ENCODE measurements at regions not wholly inside any gene's neighbourhood (a gene's known extent, or its start where the extent isn't known, plus 50 kb on each side); places are given as distances from the start of the nearest gene placed in this dataset.

DNA sequence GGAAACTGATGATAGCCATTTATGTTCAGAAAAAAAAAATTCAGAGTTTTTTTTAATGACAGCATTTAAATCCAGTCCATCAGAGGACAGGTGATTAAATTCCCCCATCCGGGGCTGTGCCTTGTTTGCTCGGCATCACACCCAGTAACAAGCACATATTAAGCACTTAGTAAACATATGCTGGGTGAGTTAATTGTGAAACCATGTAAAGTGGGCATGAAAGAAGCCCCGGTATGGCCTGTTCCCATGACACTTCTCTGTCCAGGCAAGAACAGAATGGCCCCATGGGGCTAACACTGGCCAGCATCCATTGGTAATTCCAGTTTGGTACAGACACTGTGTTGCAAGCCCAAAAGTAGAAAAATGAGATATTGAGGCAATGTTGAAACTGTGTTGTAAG is 220.8 kb upstream of the RNF32 start:
- no peak for ATAC-seq
- 71 to 75% methylated on average over 3 of the region's 3 CpGs for WGBS, 2 donors (ENCODE audit: low coverage in 1 of 2)
- Histone ChIP-seq H3K9me3 (peaks cover 0 to 6% (median 0%) of the 10 kb centered on the region in 3 donors), H3K36me3 (no peaks in the 10 kb centered on the region), H3K27ac (no peak overlapping the region), H3K4me3 (no peak overlapping the region), H3K27me3 (no peaks in the 10 kb centered on the region), H3K4me1 (no peaks in the 10 kb centered on the region)
- TF ChIP-seq POLR2AphosphoS5 (IDR thresholded peaks at IDR 0.05) (no peak), POLR2A (IDR thresholded peaks at IDR 0.05) (no peak), EP300 (IDR thresholded peaks at IDR 0.05) (no peak)
- TF ChIP-seq, protein P1, sequence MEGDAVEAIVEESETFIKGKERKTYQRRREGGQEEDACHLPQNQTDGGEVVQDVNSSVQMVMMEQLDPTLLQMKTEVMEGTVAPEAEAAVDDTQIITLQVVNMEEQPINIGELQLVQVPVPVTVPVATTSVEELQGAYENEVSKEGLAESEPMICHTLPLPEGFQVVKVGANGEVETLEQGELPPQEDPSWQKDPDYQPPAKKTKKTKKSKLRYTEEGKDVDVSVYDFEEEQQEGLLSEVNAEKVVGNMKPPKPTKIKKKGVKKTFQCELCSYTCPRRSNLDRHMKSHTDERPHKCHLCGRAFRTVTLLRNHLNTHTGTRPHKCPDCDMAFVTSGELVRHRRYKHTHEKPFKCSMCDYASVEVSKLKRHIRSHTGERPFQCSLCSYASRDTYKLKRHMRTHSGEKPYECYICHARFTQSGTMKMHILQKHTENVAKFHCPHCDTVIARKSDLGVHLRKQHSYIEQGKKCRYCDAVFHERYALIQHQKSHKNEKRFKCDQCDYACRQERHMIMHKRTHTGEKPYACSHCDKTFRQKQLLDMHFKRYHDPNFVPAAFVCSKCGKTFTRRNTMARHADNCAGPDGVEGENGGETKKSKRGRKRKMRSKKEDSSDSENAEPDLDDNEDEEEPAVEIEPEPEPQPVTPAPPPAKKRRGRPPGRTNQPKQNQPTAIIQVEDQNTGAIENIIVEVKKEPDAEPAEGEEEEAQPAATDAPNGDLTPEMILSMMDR (IDR thresholded peaks at IDR 0.05): no peak

DNA sequence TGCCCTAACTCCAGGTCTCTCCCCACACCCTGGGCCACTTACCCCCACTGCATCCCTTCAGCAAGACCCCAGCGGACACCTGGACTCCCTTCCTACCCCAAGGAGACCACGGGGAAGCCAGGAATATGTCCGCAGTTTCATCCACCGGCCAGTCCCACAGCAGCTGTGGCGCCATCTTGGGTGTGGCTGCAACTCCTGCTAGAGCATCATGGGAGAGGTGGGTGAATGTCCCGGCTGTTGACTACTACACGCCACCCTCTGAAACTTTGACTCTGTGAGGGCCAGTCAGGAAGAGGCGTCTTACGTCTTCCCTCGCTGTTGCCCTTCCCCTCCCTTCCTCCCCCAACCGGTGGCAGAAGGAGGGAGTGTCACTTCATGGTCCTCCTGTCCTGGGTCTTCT is 238.3 kb upstream of the RNF32 start:
- peaks cover 0 to 4% (median 0%) of the 10 kb centered on the region in 3 donors for H3K9me3 ChIP-seq
- no peak for ATAC-seq

DNA sequence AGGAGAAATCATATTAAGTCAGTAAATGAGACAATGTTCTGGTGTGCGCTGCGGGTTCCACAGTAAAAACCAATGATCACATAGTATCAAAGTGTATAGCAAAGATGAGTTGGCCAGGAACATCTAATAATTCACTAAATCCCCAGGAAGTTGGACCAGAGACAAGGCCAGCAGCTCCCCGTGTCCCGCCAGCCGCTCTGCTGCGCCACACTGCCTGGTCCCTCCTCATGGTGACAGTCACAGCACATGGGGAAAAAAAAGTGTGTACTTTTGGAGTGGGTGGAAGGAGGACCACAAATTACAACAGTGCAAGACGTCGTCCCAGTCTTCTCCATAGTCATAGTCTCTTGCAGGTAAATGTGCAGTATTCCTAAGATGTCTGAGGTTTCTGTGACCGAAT is 239.0 kb upstream of the RNF32 start:
- TF ChIP-seq POLR2A (IDR thresholded peaks at IDR 0.05): no peak
- TF ChIP-seq POLR2AphosphoS5 (IDR thresholded peaks at IDR 0.05): no peak
- TF ChIP-seq EP300 (IDR thresholded peaks at IDR 0.05): no peak
- TF ChIP-seq, protein P1 (IDR thresholded peaks at IDR 0.05): no peak
- no peaks in the 10 kb centered on the region for H3K4me1 ChIP-seq
- ATAC-seq: no peak
- no peak overlapping the region for H3K4me3 ChIP-seq
- H3K9me3 ChIP-seq: peaks cover 0 to 4% (median 0%) of the 10 kb centered on the region in 3 donors
- H3K27ac ChIP-seq: no peak overlapping the region
- no peaks in the 10 kb centered on the region for H3K36me3 ChIP-seq
- WGBS, 2 donors (ENCODE audit: low coverage in 1 of 2): 88 to 92% methylated on average over 6 to 8 of the region's 9 CpGs
- no peaks in the 10 kb centered on the region for H3K27me3 ChIP-seq

More for the DNA sequence above, 238.3 kb upstream of the RNF32 start:
- H3K27ac ChIP-seq: no peak overlapping the region
- no peak overlapping the region for H3K4me3 ChIP-seq
- H3K27me3 ChIP-seq: no peaks in the 10 kb centered on the region
- H3K36me3 ChIP-seq: no peaks in the 10 kb centered on the region
- TF ChIP-seq POLR2AphosphoS5 (IDR thresholded peaks at IDR 0.05): no peak
- TF ChIP-seq POLR2A (IDR thresholded peaks at IDR 0.05): no peak
- no peak for TF ChIP-seq EP300 (IDR thresholded peaks at IDR 0.05)
- TF ChIP-seq, protein P1 (IDR thresholded peaks at IDR 0.05): no peak
- WGBS, 2 donors (ENCODE audit: low coverage in 1 of 2): 91 to 100% methylated on average over 4 of the region's 11 CpGs
- no peaks in the 10 kb centered on the region for H3K4me1 ChIP-seq

DNA sequence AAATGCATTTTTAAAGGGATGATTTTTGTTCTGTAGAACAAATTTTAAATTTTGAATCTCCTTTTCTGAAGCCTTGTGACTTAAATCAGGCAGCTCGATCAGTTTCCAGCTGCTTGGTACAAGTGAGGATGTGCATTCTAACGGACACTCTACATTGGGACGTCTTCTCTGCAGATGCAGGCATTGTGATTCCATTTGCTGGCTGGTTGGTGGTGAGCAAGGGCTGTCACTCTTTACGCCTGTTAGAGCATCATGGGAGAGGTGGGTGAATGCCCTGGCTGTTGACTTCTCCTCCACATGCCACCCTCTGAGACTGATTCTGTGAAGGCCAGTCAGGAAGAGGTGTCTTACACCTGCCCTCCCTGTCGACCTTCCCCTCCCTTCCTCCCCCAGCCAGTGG is 240.5 kb upstream of the RNF32 start:
- no peaks in the 10 kb centered on the region for H3K27me3 ChIP-seq

DNA sequence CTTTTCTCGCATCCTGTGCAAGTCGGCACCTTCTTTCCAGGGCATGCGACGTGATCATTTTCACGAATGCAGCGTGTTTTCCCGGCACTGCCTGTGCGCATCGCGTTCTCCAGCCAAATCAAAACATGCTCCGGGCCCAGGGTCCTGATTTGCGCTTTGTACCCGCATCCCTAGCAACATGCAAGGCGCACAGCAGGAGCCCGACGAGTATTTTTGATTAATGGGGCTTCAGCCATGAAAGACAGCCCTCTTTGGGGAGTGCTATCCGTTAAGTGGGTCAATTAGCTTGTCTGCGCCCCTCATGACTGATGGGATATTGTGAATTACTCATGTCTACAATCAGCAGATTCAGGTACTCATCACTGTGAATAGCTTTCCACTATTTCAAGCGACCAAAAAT is 243.3 kb upstream of the RNF32 start:
- Histone ChIP-seq H3K27me3 (peaks cover 5% of the 10 kb centered on the region), H3K4me3 (no peak overlapping the region), H3K27ac (no peak overlapping the region), H3K4me1 (no peaks in the 10 kb centered on the region), H3K9me3 (peaks cover 0 to 6% (median 0%) of the 10 kb centered on the region in 3 donors), H3K36me3 (no peaks in the 10 kb centered on the region)
- no peak for TF ChIP-seq EP300 (IDR thresholded peaks at IDR 0.05)
- TF ChIP-seq, protein P1 (IDR thresholded peaks at IDR 0.05): no peak
- no peak for TF ChIP-seq POLR2AphosphoS5 (IDR thresholded peaks at IDR 0.05)
- no peak for TF ChIP-seq POLR2A (IDR thresholded peaks at IDR 0.05)
- no peak for ATAC-seq
- WGBS, 2 donors (ENCODE audit: low coverage in 1 of 2): 72 to 77% methylated on average over 9 to 12 of the region's 19 CpGs

More for the DNA sequence above, 240.5 kb upstream of the RNF32 start:
- H3K27ac ChIP-seq: no peak overlapping the region
- TF ChIP-seq POLR2AphosphoS5 (IDR thresholded peaks at IDR 0.05): no peak
- TF ChIP-seq POLR2A (IDR thresholded peaks at IDR 0.05): no peak
- TF ChIP-seq EP300 (IDR thresholded peaks at IDR 0.05): no peak
- TF ChIP-seq, protein P1 (IDR thresholded peaks at IDR 0.05): no peak
- H3K4me3 ChIP-seq: no peak overlapping the region
- H3K4me1 ChIP-seq: no peaks in the 10 kb centered on the region
- H3K36me3 ChIP-seq: no peaks in the 10 kb centered on the region
- no peaks in the 10 kb centered on the region for H3K9me3 ChIP-seq
- 73 to 91% methylated on average over 4 of the region's 5 CpGs for WGBS, 2 donors (ENCODE audit: low coverage in 1 of 2)
- no peak for ATAC-seq
